ENCODE measurements at regions not wholly inside any gene's neighbourhood (a gene's known extent, or its start where the extent isn't known, plus 50 kb on each side); places are given as distances from the start of the nearest gene placed in this dataset.

GRCh38 chr4:144363890-144364289, 223.4 kb upstream of the GYPA start:
- Histone ChIP-seq H3K27ac (ENCODE audit: extremely low read depth, low read depth, low read length) (no peak overlapping the region), H3K36me3 (ENCODE audit: control insufficient read depth, insufficient read depth, low read length) (no peaks in the 10 kb centered on the region), H3K9ac (ENCODE audit: insufficient read depth in 1 of 2, low read depth in 2 of 2, low read length in 2 of 2) (no peak overlapping the region), H4K20me1 (replicated peaks; ENCODE audit: control insufficient read depth, insufficient read depth, low read length) (no peaks in the 10 kb centered on the region), H3K4me3 (no peak overlapping the region), H3K4me1 (replicated peaks in 1 of 2; ENCODE audit: control insufficient read depth in 2 of 2, insufficient read depth in 2 of 2, low read length in 2 of 2) (no peaks in the 10 kb centered on the region), H2AFZ (ENCODE audit: low read depth, low read length) (no peak overlapping the region), H3K27me3 (ENCODE audit: control insufficient read depth in 2 of 2, insufficient read depth in 2 of 2, low read length in 2 of 2) (no peaks in the 10 kb centered on the region), H3K9me3 (replicated peaks; ENCODE audit: control insufficient read depth, insufficient read depth, low read depth, low read length) (no peaks in the 10 kb centered on the region), H3K79me2 (ENCODE audit: control insufficient read depth, insufficient read depth, low read length) (no peaks in the 10 kb centered on the region), H3K4me2 (ENCODE audit: insufficient read depth, low read length) (no peak overlapping the region), H3K9me1 (ENCODE audit: control insufficient read depth, insufficient read depth, low read length) (no peaks in the 10 kb centered on the region)
- WGBS (ENCODE audit: insufficient coverage, low coverage, missing lambda C conversion rate): 0% methylated on average over 1 of the region's 1 CpG
- POLR2A ChIA-PET: no interaction called here
- BruUV-seq (replicated peaks): no TSS peak
- intact Hi-C loops (cut with micrococcal nuclease) (no loop called here), in situ Hi-C loops (cut with MboI) (no loop called here)
- CTCF ChIA-PET (ENCODE audit: low intra/inter-chr PET ratio): no interaction called here
- no peak for FAIRE-seq
- no peak for ATAC-seq
- DNase-seq (ENCODE audit: extremely low read depth in 1 of 4, low spot score in 3 of 4): no peak
- TF ChIP-seq SMAD2 (IDR thresholded peaks at IDR 0.05; ENCODE audit: low read depth, low read length) (no peak), RBFOX2 (IDR thresholded peaks at IDR 0.05; ENCODE audit: low read depth, low read length) (no peak), HIVEP1 (CRISPR knock-in tag; IDR thresholded peaks at IDR 0.05) (no peak), STAT5B (CRISPR knock-in tag; IDR thresholded peaks at IDR 0.05) (no peak), ELK3 (CRISPR knock-in tag; IDR thresholded peaks at IDR 0.05) (no peak), ZNF263 (CRISPR knock-in tag; IDR thresholded peaks at IDR 0.05; ENCODE audit: borderline replicate concordance) (no peak), POLR2AphosphoS5 (IDR thresholded peaks at IDR 0.05; ENCODE audit: control insufficient read depth, insufficient read depth, low read depth, low read length) (no peak), NR4A1 (CRISPR knock-in tag; IDR thresholded peaks at IDR 0.05) (no peak), NR4A1 (tag; IDR thresholded peaks at IDR 0.05) (no peak), PHB2 (IDR thresholded peaks at IDR 0.05; ENCODE audit: low read depth) (no peak), CREB3 (tag; conservative IDR thresholded peaks at IDR 0.05; ENCODE audit: low read depth) (no peak), BCOR (IDR thresholded peaks at IDR 0.05) (no peak), ZNF398 (CRISPR knock-in tag; IDR thresholded peaks at IDR 0.05) (no peak), ZNF445 (CRISPR knock-in tag; IDR thresholded peaks at IDR 0.05; ENCODE audit: low read depth) (no peak), SRSF3 (IDR thresholded peaks at IDR 0.05; ENCODE audit: insufficient read depth, low read length) (no peak)
